ENCODE measurements at regions not wholly inside any gene's neighbourhood (a gene's known extent, or its start where the extent isn't known, plus 50 kb on each side); places are given as distances from the start of the nearest gene placed in this dataset.

- no peak for TF ChIP-seq CTCF (IDR thresholded peaks at IDR 0.05)
- no peak for TF ChIP-seq POLR2A (IDR thresholded peaks at IDR 0.05)
These were observed 199.4 kb downstream of the TFAP2A start for GRCh38 chr6:10215326-10216110.

All from uterus (tissue), 2 donors.